IMR-90 (cell line): ENCODE measurements at regions not wholly inside any gene's neighbourhood (a gene's known extent, or its start where the extent isn't known, plus 50 kb on each side); places are given as distances from the start of the nearest gene placed in this dataset.

Experiments
- ATAC-seq: fragments of 200-7000 bp; cut with Tn5 transposase; 2 replicates; pipeline ENCODE4 v1.9.1; 2020; ENCODE audit warnings: low read depth, mild to moderate bottlenecking, moderate library complexity
- BruUV-seq: library from RNA; stranded (reverse); fragments of 400-500 nt; replicated peaks from 2 replicates; lab custom pipeline; 2021; lab: Mats Ljungman, UMichigan
- CTCF ChIA-PET: fragments of 300-600 bp; formaldehyde crosslinking; extraction: SDS; loops from one replicate; lab custom pipeline; 2021; ENCODE audit warnings: antibody characterized with exemption; lab: Yijun Ruan, JAX
- POLR2A ChIA-PET: fragments of 300-600 bp; sonication (Branson Sonifier 250); formaldehyde crosslinking; loops from one replicate; lab custom pipeline; 2022; ENCODE audit warnings: antibody characterized with exemption; ENCODE audit not compliant: unreplicated experiment; lab: Charles Lee
- DNase-seq: peaks from one replicate; pipeline ENCODE4 v3.0.0; 2013
- H2AFZ ChIP-seq: replicated peaks from 2 replicates; pipeline ENCODE3; 2013; ENCODE audit warnings: low read length, mild to moderate bottlenecking; ENCODE audit not compliant: poor library complexity
- H2AK5ac ChIP-seq: 2 replicates; pipeline ENCODE4 v1.6.1; 2013; ENCODE audit warnings: low read depth, low read length, inconsistent platforms
- H2AK9ac ChIP-seq: replicated peaks from 2 replicates; pipeline ENCODE3; 2013; ENCODE audit warnings: mild to moderate bottlenecking, low read depth, low read length, moderate library complexity; ENCODE audit not compliant: poor library complexity
- H2BK120ac ChIP-seq: 2 replicates; pipeline ENCODE4 v1.6.1; 2013; ENCODE audit warnings: low read depth, low read length, inconsistent platforms
- H2BK15ac ChIP-seq: 3 replicates; pipeline ENCODE4 v1.6.1; 2013; ENCODE audit warnings: low read depth, low read length, inconsistent platforms
- H2BK20ac ChIP-seq: 2 replicates; pipeline ENCODE4 v1.6.1; 2013; ENCODE audit warnings: low read depth, mild to moderate bottlenecking, inconsistent platforms, low read length, moderate library complexity
- H2BK5ac ChIP-seq: 2 replicates; pipeline ENCODE4 v1.6.1; 2013; ENCODE audit warnings: mild to moderate bottlenecking, low read depth, low read length, inconsistent platforms; ENCODE audit not compliant: poor library complexity, severe bottlenecking
- H3K14ac ChIP-seq: replicated peaks from 2 replicates; pipeline ENCODE4 v1.6.1; 2013; ENCODE audit warnings: low read depth, low read length, inconsistent platforms
- H3K18ac ChIP-seq: 2 replicates; pipeline ENCODE4 v1.6.1; 2013; ENCODE audit warnings: low read depth, low read length, control low read depth
- H3K23ac ChIP-seq: 2 replicates; pipeline ENCODE4 v1.6.1; 2013; ENCODE audit warnings: low read depth, low read length, inconsistent platforms
- H3K27ac ChIP-seq: 2 replicates; pipeline ENCODE4 v1.5.1; 2013; ENCODE audit warnings: mild to moderate bottlenecking, control low read depth, low read length; ENCODE audit not compliant: insufficient read depth
- H3K27me3 ChIP-seq: 2 replicates; pipeline ENCODE4 v1.6.1; 2013; ENCODE audit warnings: low read length; ENCODE audit not compliant: control insufficient read depth, insufficient read depth
- H3K36me3 ChIP-seq: 2 replicates; pipeline ENCODE4 v1.6.1; 2013; ENCODE audit warnings: low read length, mixed read lengths; ENCODE audit not compliant: control insufficient read depth, insufficient read depth
- H3K4ac ChIP-seq: 2 replicates; pipeline ENCODE4 v1.6.1; 2013; ENCODE audit warnings: low read depth, low read length, inconsistent platforms
- H3K4me1 ChIP-seq: 2 replicates; pipeline ENCODE4 v1.6.1; 2013; ENCODE audit warnings: low read length, mixed read lengths; ENCODE audit not compliant: control insufficient read depth, insufficient read depth
- H3K4me2 ChIP-seq: 2 replicates; pipeline ENCODE4 v1.6.1; 2013; ENCODE audit warnings: low read depth, mild to moderate bottlenecking, control low read depth, low read length, moderate library complexity
- H3K4me3 ChIP-seq: 2 replicates; pipeline ENCODE4 v1.5.1; 2013; ENCODE audit warnings: low read depth, mild to moderate bottlenecking, control low read depth, low read length, moderate library complexity; ENCODE audit not compliant: insufficient read depth
- H3K56ac ChIP-seq: 2 replicates; pipeline ENCODE4 v1.6.1; 2013; ENCODE audit warnings: low read length, inconsistent platforms; ENCODE audit not compliant: insufficient read depth; ENCODE audit errors: extremely low read depth
- H3K79me1 ChIP-seq, 2 experiments: 2 replicates each; pipeline ENCODE4 v1.6.1; 2013; ENCODE audit warnings: low read length in 2 of 2, inconsistent platforms in 1 of 2, low read depth in 1 of 2
- H3K9ac ChIP-seq: 2 replicates; pipeline ENCODE4 v1.6.1; 2013; ENCODE audit warnings: low read depth, low read length, control low read depth
- H3K9me1 ChIP-seq: 2 replicates; pipeline ENCODE4 v1.6.1; 2013; ENCODE audit warnings: low read length, inconsistent platforms; ENCODE audit not compliant: insufficient read depth
- H3K9me3 ChIP-seq: 2 replicates; pipeline ENCODE4 v1.6.1; 2013; ENCODE audit warnings: low read length; ENCODE audit not compliant: control insufficient read depth, insufficient read depth
- H4K20me1 ChIP-seq: 2 replicates; pipeline ENCODE4 v1.6.1; 2013; ENCODE audit warnings: low read length, inconsistent platforms; ENCODE audit not compliant: insufficient read depth
- H4K5ac ChIP-seq: 2 replicates; pipeline ENCODE4 v1.6.1; 2013; ENCODE audit warnings: mild to moderate bottlenecking, low read depth, low read length, control low read depth
- H4K8ac ChIP-seq, 2 experiments: 2 replicates each; pipeline ENCODE4 v1.6.1; 2013; ENCODE audit warnings: low read depth in 2 of 2, low read length in 2 of 2, control low read depth in 1 of 2, inconsistent platforms in 1 of 2
- H4K91ac ChIP-seq: 2 replicates; pipeline ENCODE4 v1.6.1; 2013; ENCODE audit warnings: low read depth, low read length, inconsistent platforms; ENCODE audit not compliant: insufficient read depth
- POLR2A ChIP-seq: IDR thresholded peaks from 2 replicates; pipeline ENCODE4 v1.6.1; 2012; ENCODE audit warnings: mild to moderate bottlenecking, low read depth, low read length
- WGBS, 2 experiments: methylation state at CpG; one replicate each; pipeline versions ENCODE4 v1.1.5 to v1.1.7; 2013; ENCODE audit warnings: missing lambda C conversion rate in 2 of 2; ENCODE audit not compliant: insufficient read length in 1 of 2; ENCODE audit errors: extremely low coverage in 2 of 2; 5-methylcytosine and 5-hydroxymethylcytosine counted together
- dilution Hi-C: fragments of 300-500 bp; cut with HindIII; formaldehyde crosslinking; loops from one replicate; pipeline ENCODE4 v1.14.3; 2018; ENCODE audit warnings: low sequenced_read_pairs; ENCODE audit not compliant: unreplicated experiment
- in situ Hi-C: fragments of 300-500 bp; cut with MboI; formaldehyde crosslinking; loops from 3 replicates; pipeline ENCODE4 v1.14.3; 2019; ENCODE audit warnings: low sequenced_read_pairs, inconsistent platforms, mixed read lengths
- intact Hi-C: fragments of 100-400 bp; cut with micrococcal nuclease; formaldehyde crosslinking; loops from 2 replicates; pipeline ENCODE4 v1.10.0; 2022
- TF ChIP-seq, protein P1 (sequence below): fragments of 150-350 bp; IDR thresholded peaks from 2 replicates; pipeline ENCODE4 v1.6.1; 2017; ENCODE audit warnings: mild to moderate bottlenecking, antibody characterized with exemption, low read length, low read depth

GRCh38 chr3:81105206-81105605 lies 656.2 kb downstream of the GBE1 start:
- H4K20me1 ChIP-seq, result no peaks in the 10 kb centered on the region
- no peak overlapping the region for H4K8ac ChIP-seq
- no peak overlapping the region for H3K27ac ChIP-seq
- dilution Hi-C loops (no loop called here), in situ Hi-C loops (no loop called here), intact Hi-C loops (no loop called here)
- DNase-seq, result no peak
- no peak overlapping the region for H2BK20ac ChIP-seq
- H3K4me3 ChIP-seq, result no peak overlapping the region
- H4K91ac ChIP-seq, result no peak overlapping the region
- no peaks in the 10 kb centered on the region for H3K79me1 ChIP-seq
- no peak overlapping the region for H2BK5ac ChIP-seq
- CTCF ChIA-PET, result no interaction called here
- POLR2A ChIA-PET, result no interaction called here
- no peaks in the 10 kb centered on the region for H3K4me1 ChIP-seq
- no peak overlapping the region for H2BK120ac ChIP-seq
- WGBS, 2 experiments, result no CpG with 5 or more reads among the region's 2 CpGs
- H4K5ac ChIP-seq, result no peak overlapping the region
- H3K9ac ChIP-seq, result no peak overlapping the region
- H3K4me2 ChIP-seq, result no peak overlapping the region
- BruUV-seq, result no TSS peak
- H3K36me3 ChIP-seq, result no peaks in the 10 kb centered on the region
- TF ChIP-seq POLR2A, result no peak
- TF ChIP-seq, protein P1, sequence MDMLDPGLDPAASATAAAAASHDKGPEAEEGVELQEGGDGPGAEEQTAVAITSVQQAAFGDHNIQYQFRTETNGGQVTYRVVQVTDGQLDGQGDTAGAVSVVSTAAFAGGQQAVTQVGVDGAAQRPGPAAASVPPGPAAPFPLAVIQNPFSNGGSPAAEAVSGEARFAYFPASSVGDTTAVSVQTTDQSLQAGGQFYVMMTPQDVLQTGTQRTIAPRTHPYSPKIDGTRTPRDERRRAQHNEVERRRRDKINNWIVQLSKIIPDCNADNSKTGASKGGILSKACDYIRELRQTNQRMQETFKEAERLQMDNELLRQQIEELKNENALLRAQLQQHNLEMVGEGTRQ, result no peak
- H3K23ac ChIP-seq, result no peak overlapping the region
- H3K56ac ChIP-seq, result no peak overlapping the region
- H2AK9ac ChIP-seq, result no peak overlapping the region
- no peak overlapping the region for H2BK15ac ChIP-seq
- no peak overlapping the region for H3K18ac ChIP-seq
- no peak overlapping the region for H3K4ac ChIP-seq
- no peak overlapping the region for H2AFZ ChIP-seq
- no peaks in the 10 kb centered on the region for H3K9me1 ChIP-seq
- H2AK5ac ChIP-seq, result no peak overlapping the region
- H3K14ac ChIP-seq, result no peak overlapping the region
- no peak for ATAC-seq
- peaks cover 5% of the 10 kb centered on the region; the same call in 1 of the 2 replicates for H3K9me3 ChIP-seq
- H3K27me3 ChIP-seq, result no peaks in the 10 kb centered on the region
